Ishikawa (cell line): ENCODE measurements at regions not wholly inside any gene's neighbourhood (a gene's known extent, or its start where the extent isn't known, plus 50 kb on each side); places are given as distances from the start of the nearest gene placed in this dataset.

ENCODE experiments used
- EP300 ChIP-seq: IDR thresholded peaks from 2 replicates; pipeline ENCODE4 v1.6.1; 2012; ENCODE audit warnings: borderline replicate concordance
- FOXM1 ChIP-seq: IDR thresholded peaks from 2 replicates; pipeline ENCODE4 v1.6.1; 2012; ENCODE audit warnings: low read depth, borderline replicate concordance
- MAX ChIP-seq: IDR thresholded peaks from 2 replicates; pipeline ENCODE4 v1.6.1; 2012
- RAD21 ChIP-seq: IDR thresholded peaks from 2 replicates; pipeline ENCODE4 v1.6.1; 2012; ENCODE audit warnings: low read depth
- TF ChIP-seq, protein P1 (sequence below): IDR thresholded peaks from 2 replicates; pipeline ENCODE4 v1.6.1; 2012; ENCODE audit warnings: low read depth, mild to moderate bottlenecking

DNA sequence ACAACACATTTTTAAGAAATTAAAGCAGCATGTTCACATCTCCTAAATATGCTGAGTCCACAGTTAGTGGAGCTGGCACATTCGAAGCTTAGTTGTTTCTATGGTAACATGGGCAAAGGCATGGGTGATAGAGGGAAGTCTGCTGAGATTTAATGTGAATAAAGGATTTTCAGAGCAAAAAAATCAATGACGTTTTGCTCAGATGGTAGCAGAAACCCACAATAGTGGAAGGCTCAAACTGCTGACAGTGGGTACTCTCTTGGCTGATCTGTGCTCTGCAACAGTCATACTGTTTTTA is 795.1 kb upstream of the ARPP21 start:
- TF ChIP-seq RAD21 = no peak
- no peak for TF ChIP-seq MAX
- TF ChIP-seq, protein P1, sequence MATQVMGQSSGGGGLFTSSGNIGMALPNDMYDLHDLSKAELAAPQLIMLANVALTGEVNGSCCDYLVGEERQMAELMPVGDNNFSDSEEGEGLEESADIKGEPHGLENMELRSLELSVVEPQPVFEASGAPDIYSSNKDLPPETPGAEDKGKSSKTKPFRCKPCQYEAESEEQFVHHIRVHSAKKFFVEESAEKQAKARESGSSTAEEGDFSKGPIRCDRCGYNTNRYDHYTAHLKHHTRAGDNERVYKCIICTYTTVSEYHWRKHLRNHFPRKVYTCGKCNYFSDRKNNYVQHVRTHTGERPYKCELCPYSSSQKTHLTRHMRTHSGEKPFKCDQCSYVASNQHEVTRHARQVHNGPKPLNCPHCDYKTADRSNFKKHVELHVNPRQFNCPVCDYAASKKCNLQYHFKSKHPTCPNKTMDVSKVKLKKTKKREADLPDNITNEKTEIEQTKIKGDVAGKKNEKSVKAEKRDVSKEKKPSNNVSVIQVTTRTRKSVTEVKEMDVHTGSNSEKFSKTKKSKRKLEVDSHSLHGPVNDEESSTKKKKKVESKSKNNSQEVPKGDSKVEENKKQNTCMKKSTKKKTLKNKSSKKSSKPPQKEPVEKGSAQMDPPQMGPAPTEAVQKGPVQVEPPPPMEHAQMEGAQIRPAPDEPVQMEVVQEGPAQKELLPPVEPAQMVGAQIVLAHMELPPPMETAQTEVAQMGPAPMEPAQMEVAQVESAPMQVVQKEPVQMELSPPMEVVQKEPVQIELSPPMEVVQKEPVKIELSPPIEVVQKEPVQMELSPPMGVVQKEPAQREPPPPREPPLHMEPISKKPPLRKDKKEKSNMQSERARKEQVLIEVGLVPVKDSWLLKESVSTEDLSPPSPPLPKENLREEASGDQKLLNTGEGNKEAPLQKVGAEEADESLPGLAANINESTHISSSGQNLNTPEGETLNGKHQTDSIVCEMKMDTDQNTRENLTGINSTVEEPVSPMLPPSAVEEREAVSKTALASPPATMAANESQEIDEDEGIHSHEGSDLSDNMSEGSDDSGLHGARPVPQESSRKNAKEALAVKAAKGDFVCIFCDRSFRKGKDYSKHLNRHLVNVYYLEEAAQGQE = no peak
- TF ChIP-seq EP300 = no peak
- no peak for TF ChIP-seq FOXM1
